Kidney glomerular epithelial cell (primary cell): ENCODE measurements at regions not wholly inside any gene's neighbourhood (a gene's known extent, or its start where the extent isn't known, plus 50 kb on each side); places are given as distances from the start of the nearest gene placed in this dataset.

Experiments used
- DNase-seq: peaks from one replicate; lab custom pipeline; 2025; lab: John Stamatoyannopoulos, UW

DNA sequence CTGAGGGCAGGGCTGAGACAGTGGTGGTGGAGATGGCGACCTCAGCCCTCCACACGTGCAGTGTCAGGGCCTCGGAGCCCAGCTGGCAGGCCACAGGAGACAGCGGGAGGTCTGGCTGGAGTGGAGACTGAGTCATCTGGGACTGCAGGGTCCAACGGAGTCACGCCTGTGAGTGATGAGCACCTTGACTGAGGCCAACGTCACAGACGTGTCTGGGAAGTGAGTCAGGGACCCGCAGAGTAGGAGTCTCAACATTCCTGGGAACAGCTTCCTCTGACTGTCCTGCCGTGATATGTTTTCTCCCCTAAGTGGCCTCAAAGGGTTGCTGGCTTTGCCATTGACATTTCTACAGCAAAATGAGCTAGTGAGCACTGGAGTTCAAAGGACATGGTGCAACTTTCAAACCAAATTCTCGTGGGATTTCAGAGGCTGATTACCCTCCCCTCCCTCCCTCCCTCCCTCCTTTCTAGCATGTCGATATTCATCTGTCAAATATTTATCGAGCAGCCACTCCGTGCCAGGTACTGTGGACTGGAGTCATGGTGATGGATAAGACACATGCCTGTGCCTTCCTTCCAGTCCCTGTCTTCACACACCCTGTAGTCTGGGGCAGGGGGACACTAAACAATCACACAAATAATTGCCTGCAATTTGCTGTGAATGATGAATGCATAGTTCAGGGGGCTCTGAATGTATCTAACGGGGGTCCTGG, 53.3 kb upstream of the AMOTL2 start:
- peak; percentile 98 for DNase-seq

DNA sequence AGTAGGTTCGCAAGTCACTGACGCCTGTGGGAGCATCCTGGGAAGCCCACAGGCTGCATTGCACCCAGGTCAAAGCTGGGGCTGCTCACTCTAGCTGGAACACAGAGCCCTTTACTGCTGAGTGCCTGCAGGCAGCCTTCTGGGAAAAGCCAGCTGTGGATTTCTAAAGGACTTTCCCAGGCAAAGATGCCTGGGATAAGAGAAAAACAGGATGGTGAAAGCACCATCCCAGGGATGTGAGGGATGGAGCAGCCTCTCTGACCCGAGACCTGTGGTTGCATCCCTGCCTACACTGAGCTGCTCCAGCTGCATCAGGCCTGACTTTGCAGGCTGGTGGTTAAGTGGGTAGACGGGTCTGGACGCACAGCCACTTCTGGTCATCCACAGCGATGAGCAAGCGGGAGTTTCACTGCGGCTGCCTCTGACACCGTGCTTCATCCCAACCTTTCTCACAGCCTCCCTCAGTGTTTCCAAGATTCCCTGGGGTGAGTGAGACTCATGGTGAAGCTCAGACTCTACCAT, 52.5 kb upstream of the AMOTL2 start:
- peak; percentile 27 for DNase-seq

DNA sequence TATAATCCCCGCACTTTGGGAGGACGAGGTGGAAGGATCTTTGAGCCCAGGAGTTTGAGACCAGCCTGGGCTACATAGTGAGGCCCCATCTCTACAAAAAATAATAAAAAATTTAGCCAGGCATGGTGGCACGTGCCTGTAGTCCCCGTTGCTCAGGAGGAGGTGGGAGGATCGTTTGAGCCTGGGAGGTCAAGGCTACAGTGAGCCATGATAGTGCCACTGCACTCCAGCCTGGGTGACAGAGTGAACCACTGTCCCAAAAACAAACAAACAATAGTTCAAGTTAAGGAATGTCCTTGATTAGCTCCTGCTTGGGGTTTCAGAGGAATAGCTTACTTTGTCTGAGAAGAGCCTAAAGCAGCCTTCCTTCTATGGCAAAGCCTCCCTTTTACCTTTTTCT, 51.7 kb upstream of the AMOTL2 start:
- no peak for DNase-seq
